ENCODE measurements at regions not wholly inside any gene's neighbourhood (a gene's known extent, or its start where the extent isn't known, plus 50 kb on each side); places are given as distances from the start of the nearest gene placed in this dataset.

GRCh38 chr2:104462731-104463130 is 391.2 kb upstream of the POU3F3 start:
- no peak for TF ChIP-seq CTCF (IDR thresholded peaks at IDR 0.05; ENCODE audit: insufficient read depth, low read length)
- TF ChIP-seq POLR2AphosphoS5 (IDR thresholded peaks at IDR 0.05; ENCODE audit: low read depth): no peak

Measured in HL-60 (cell line).